Suprapubic skin (tissue), 4 donors: ENCODE measurements at regions not wholly inside any gene's neighbourhood (a gene's known extent, or its start where the extent isn't known, plus 50 kb on each side); places are given as distances from the start of the nearest gene placed in this dataset.

Experiments used
- CTCF ChIP-seq, 2 donors: fragments of 200-600 bp in 1 of 2; fragments of 450-650 bp in 1 of 2; sonication (generic) in 1 of 2; IDR thresholded peaks; one replicate each; pipeline ENCODE4 v1.5.1; 2016 to 2019; ENCODE audit warnings: antibody characterized with exemption in 2 of 2, mild to moderate bottlenecking in 1 of 2, moderate library complexity in 1 of 2
- EP300 ChIP-seq: sonication (generic); formaldehyde crosslinking; IDR thresholded peaks from one replicate; pipeline ENCODE4 v1.6.1; 2017; ENCODE audit warnings: antibody characterized with exemption
- POLR2A ChIP-seq, 2 donors: fragments of 450-650 bp; IDR thresholded peaks; one replicate each; pipeline ENCODE4 v1.6.1; 2017; ENCODE audit warnings: antibody characterized with exemption in 2 of 2, mild to moderate bottlenecking in 2 of 2, moderate library complexity in 2 of 2
- POLR2AphosphoS5 ChIP-seq, 3 donors: sonication (generic); formaldehyde crosslinking; IDR thresholded peaks; one replicate each; pipeline ENCODE4 v1.6.1; 2017; ENCODE audit warnings: antibody characterized with exemption in 3 of 3

- TF ChIP-seq EP300 (no peak), POLR2A (IDR thresholded peaks at IDR 0.05) (no peak), CTCF (IDR thresholded peaks at IDR 0.05) (no peak), POLR2AphosphoS5 (IDR thresholded peaks at IDR 0.05) (no peak)
These were observed 51.5 kb downstream of the NAV1 start for GRCh38 chr1:201590474-201590873.
